NCI-H226 (cell line): ENCODE measurements at regions not wholly inside any gene's neighbourhood (a gene's known extent, or its start where the extent isn't known, plus 50 kb on each side); places are given as distances from the start of the nearest gene placed in this dataset.

ENCODE experiments used
- DNase-seq: peaks from one replicate; pipeline ENCODE4 v3.0.0-alpha.2; 2015

- no peak for DNase-seq
Observed at GRCh38 chr9:87086221-87086818, 139.0 kb upstream of the GAS1 start.

- no peak for DNase-seq
Observed at GRCh38 chr9:87087197-87087596, 139.9 kb upstream of the GAS1 start.

- no peak for DNase-seq
Observed at GRCh38 chr9:87088192-87088591, 140.9 kb upstream of the GAS1 start.

- DNase-seq = no peak
Observed at GRCh38 chr9:87088621-87089365, 141.5 kb upstream of the GAS1 start.

GRCh38 chr9:87089506-87089905 lies 142.2 kb upstream of the GAS1 start:
- no peak for DNase-seq

GRCh38 chr9:87089929-87090328 lies 142.6 kb upstream of the GAS1 start:
- DNase-seq = no peak

GRCh38 chr9:87093777-87094176 lies 146.5 kb upstream of the GAS1 start:
- DNase-seq = no peak

GRCh38 chr9:87095951-87096350 lies 148.6 kb upstream of the GAS1 start:
- DNase-seq = no peak

GRCh38 chr9:87096506-87096905 lies 149.2 kb upstream of the GAS1 start:
- DNase-seq = no peak

- DNase-seq = no peak
Observed at GRCh38 chr9:87097238-87097637, 149.9 kb upstream of the GAS1 start.

GRCh38 chr9:87099407-87099806 lies 152.1 kb upstream of the GAS1 start:
- DNase-seq = no peak

- no peak for DNase-seq
Observed at GRCh38 chr9:87100001-87100400, 152.7 kb upstream of the GAS1 start.

GRCh38 chr9:87102126-87102525 lies 154.8 kb upstream of the GAS1 start:
- DNase-seq = no peak

- no peak for DNase-seq
Observed at GRCh38 chr9:87107072-87107471, 159.8 kb upstream of the GAS1 start.

GRCh38 chr9:87108661-87109060 lies 161.4 kb upstream of the GAS1 start:
- DNase-seq = no peak

GRCh38 chr9:87109231-87109631 lies 161.9 kb upstream of the GAS1 start:
- peak; percentile 16 for DNase-seq

- DNase-seq = no peak
Observed at GRCh38 chr9:87109851-87110250, 162.5 kb upstream of the GAS1 start.

- no peak for DNase-seq
Observed at GRCh38 chr9:87111010-87111409, 163.7 kb upstream of the GAS1 start.

GRCh38 chr9:87112656-87113055 lies 165.3 kb upstream of the GAS1 start:
- DNase-seq = peak; percentile 22

- no peak for DNase-seq
Observed at GRCh38 chr9:87113874-87114273, 166.6 kb upstream of the GAS1 start.

GRCh38 chr9:87115785-87116184 lies 168.5 kb upstream of the GAS1 start:
- DNase-seq = no peak

- no peak for DNase-seq
Observed at GRCh38 chr9:87116492-87116891, 169.2 kb upstream of the GAS1 start.

GRCh38 chr9:87118594-87118993 lies 171.3 kb upstream of the GAS1 start:
- DNase-seq = no peak

GRCh38 chr9:87119328-87119881 lies 172.1 kb upstream of the GAS1 start:
- peak; percentile 51 for DNase-seq

GRCh38 chr9:87120610-87121009 lies 173.3 kb upstream of the GAS1 start:
- no peak for DNase-seq
